H1 (cell line): ENCODE measurements at regions not wholly inside any gene's neighbourhood (a gene's known extent, or its start where the extent isn't known, plus 50 kb on each side); places are given as distances from the start of the nearest gene placed in this dataset.

Experiments used
- CTCF ChIA-PET: fragments of 300-600 bp; sonication (Branson Sonifier 250); formaldehyde crosslinking; loops from one replicate; lab custom pipeline; 2021; ENCODE audit not compliant: partially characterized antibody; lab: Charles Lee
- POLR2A ChIA-PET: fragments of 300-600 bp; sonication (Branson Sonifier 250); formaldehyde crosslinking; loops from one replicate; lab custom pipeline; 2021; ENCODE audit warnings: inconsistent platforms; ENCODE audit not compliant: partially characterized antibody; lab: Charles Lee
- DNase-seq, 2 experiments: peaks; one replicate each; pipeline versions ENCODE4 v3.0.0 to v3.0.0-alpha.2; 2010 to 2022; ENCODE audit warnings: low spot score in 2 of 2, low read depth in 1 of 2, mixed read lengths in 1 of 2
- FAIRE-seq: peaks from 2 replicates; lab custom pipeline; 2011; peaks lifted over from hg19 to GRCh38; lab: Jason Lieb, UNC
- H2AFZ ChIP-seq: 2 replicates; pipeline ENCODE4 v1.8.1; 2012; ENCODE audit warnings: low read length, inconsistent platforms
- H2AK5ac ChIP-seq: 2 replicates; pipeline ENCODE4 v1.6.1; 2013; ENCODE audit warnings: low read depth, low read length
- H2BK120ac ChIP-seq: replicated peaks from 2 replicates; pipeline ENCODE3; 2013; ENCODE audit warnings: low read depth, low read length, inconsistent platforms
- H2BK12ac ChIP-seq: 2 replicates; pipeline ENCODE4 v1.6.1; 2013; ENCODE audit warnings: low read depth, low read length
- H2BK15ac ChIP-seq: 2 replicates; pipeline ENCODE4 v1.6.1; 2013; ENCODE audit warnings: low read length
- H2BK20ac ChIP-seq: 2 replicates; pipeline ENCODE4 v1.6.1; 2013; ENCODE audit warnings: low read length
- H2BK5ac ChIP-seq: 2 replicates; pipeline ENCODE4 v1.6.1; 2013; ENCODE audit warnings: low read depth, low read length
- H3K14ac ChIP-seq: 2 replicates; pipeline ENCODE4 v1.6.1; 2013; ENCODE audit warnings: inconsistent platforms; ENCODE audit not compliant: insufficient read length
- H3K18ac ChIP-seq: 2 replicates; pipeline ENCODE4 v1.6.1; 2013; ENCODE audit warnings: low read length; ENCODE audit errors: extremely low read depth
- H3K23ac ChIP-seq: 2 replicates; pipeline ENCODE4 v1.6.1; 2013; ENCODE audit warnings: inconsistent platforms; ENCODE audit not compliant: insufficient read length
- H3K23me2 ChIP-seq: 2 replicates; pipeline ENCODE4 v1.6.1; 2013; ENCODE audit warnings: low read depth, low read length
- H3K27ac ChIP-seq: 2 replicates; pipeline ENCODE4 v1.6.1; 2011; ENCODE audit warnings: low read depth, low read length, inconsistent platforms
- H3K27me3 ChIP-seq, 4 experiments: replicated peaks in 1 of 4; 1 replicate in 1 of 4; 2 replicates in 3 of 4; pipeline versions ENCODE4 v1.6.1 to v1.8.1; 2011 to 2013; ENCODE audit warnings: low read length in 3 of 4, mild to moderate bottlenecking in 3 of 4, inconsistent platforms in 2 of 4, mixed read lengths in 2 of 4, moderate library complexity in 1 of 4; ENCODE audit not compliant: control insufficient read depth in 3 of 4, insufficient read depth in 3 of 4; ENCODE audit errors: extremely low read depth in 1 of 4
- H3K36me3 ChIP-seq, 4 experiments: 2 replicates each; pipeline versions ENCODE4 v1.6.1 to v1.8.1; 2011 to 2013; ENCODE audit warnings: mild to moderate bottlenecking in 4 of 4, low read length in 3 of 4, moderate library complexity in 2 of 4, control low read depth in 1 of 4, inconsistent platforms in 1 of 4; ENCODE audit not compliant: insufficient read depth in 4 of 4, control insufficient read depth in 2 of 4
- H3K4ac ChIP-seq: replicated peaks from 2 replicates; pipeline ENCODE3; 2013; ENCODE audit warnings: low read length, low read depth, mixed read lengths, inconsistent platforms; ENCODE audit not compliant: insufficient read length
- H3K4me1 ChIP-seq, 4 experiments: replicated peaks in 1 of 4; 1 replicate in 1 of 4; 2 replicates in 3 of 4; pipeline versions ENCODE4 v1.6.1 to v1.8.1; 2011 to 2013; ENCODE audit warnings: low read length in 3 of 4, inconsistent platforms in 2 of 4, mixed read lengths in 1 of 4; ENCODE audit not compliant: insufficient read depth in 4 of 4, control insufficient read depth in 3 of 4
- H3K4me2 ChIP-seq, 2 experiments: 2 replicates each; pipeline versions ENCODE4 v1.6.1 to v1.8.1; 2011 to 2013; ENCODE audit warnings: low read depth in 2 of 2, low read length in 2 of 2, control low read depth in 1 of 2, inconsistent platforms in 1 of 2, mild to moderate bottlenecking in 1 of 2; ENCODE audit not compliant: insufficient read depth in 1 of 2
- H3K4me3 ChIP-seq, 4 experiments: fragments of 200-600, 300-600 bp in 1 of 4; sonication (generic), shearing (Covaris generic), sonication (Bioruptor Twin) in 1 of 4; 2 replicates each; pipeline versions ENCODE4 v1.5.1 to v1.8.1; 2011 to 2016; ENCODE audit warnings: low read length in 4 of 4, low read depth in 3 of 4, control low read depth in 2 of 4, inconsistent platforms in 2 of 4, mild to moderate bottlenecking in 2 of 4, mixed read lengths in 1 of 4, moderate library complexity in 1 of 4; ENCODE audit not compliant: insufficient read depth in 2 of 4; ENCODE audit errors: extremely low read depth in 1 of 4
- H3K56ac ChIP-seq: replicated peaks from 2 replicates; pipeline ENCODE3; 2013; ENCODE audit warnings: low read depth, mild to moderate bottlenecking, mixed read lengths, low read length, inconsistent platforms; ENCODE audit not compliant: insufficient read length
- H3K79me1 ChIP-seq: 2 replicates; pipeline ENCODE4 v1.6.1; 2013; ENCODE audit warnings: low read depth, low read length, control low read depth
- H3K79me2 ChIP-seq, 2 experiments: 2 replicates each; pipeline versions ENCODE4 v1.6.1 to v1.8.1; 2012 to 2013; ENCODE audit warnings: low read length in 2 of 2, mild to moderate bottlenecking in 2 of 2, inconsistent platforms in 1 of 2; ENCODE audit not compliant: insufficient read depth in 2 of 2, control insufficient read depth in 1 of 2
- H3K9ac ChIP-seq, 4 experiments: replicated peaks in 1 of 4; 1 replicate in 1 of 4; 2 replicates in 3 of 4; pipeline versions ENCODE4 v1.6.1 to v1.8.1; 2011 to 2013; ENCODE audit warnings: low read depth in 3 of 4, low read length in 3 of 4, control low read depth in 2 of 4, mild to moderate bottlenecking in 2 of 4, moderate library complexity in 2 of 4, inconsistent platforms in 1 of 4; ENCODE audit errors: extremely low read depth in 1 of 4
- H3K9me3 ChIP-seq, 2 experiments: 2 replicates each; pipeline versions ENCODE4 v1.6.1 to v1.8.1; 2012 to 2013; ENCODE audit warnings: mild to moderate bottlenecking in 2 of 2, moderate library complexity in 2 of 2, control low read depth in 1 of 2, inconsistent platforms in 1 of 2, low read depth in 1 of 2, low read length in 1 of 2, mixed read lengths in 1 of 2; ENCODE audit not compliant: insufficient read depth in 2 of 2
- H4K20me1 ChIP-seq, 2 experiments: replicated peaks in 1 of 2; 2 replicates each; pipeline versions ENCODE3 to v1.8.1; 2011 to 2013; ENCODE audit warnings: inconsistent platforms in 2 of 2, low read length in 2 of 2, mild to moderate bottlenecking in 1 of 2; ENCODE audit not compliant: insufficient read depth in 2 of 2, control insufficient read depth in 1 of 2
- H4K5ac ChIP-seq: 2 replicates; pipeline ENCODE4 v1.6.1; 2013; ENCODE audit warnings: low read length, low read depth, mixed read lengths, inconsistent platforms; ENCODE audit not compliant: insufficient read length
- H4K8ac ChIP-seq: 2 replicates; pipeline ENCODE4 v1.8.0; 2013; ENCODE audit warnings: mild to moderate bottlenecking, moderate library complexity, low read length, inconsistent platforms; ENCODE audit not compliant: insufficient read depth; ENCODE audit errors: extremely low read depth
- H4K91ac ChIP-seq: replicated peaks from 2 replicates; pipeline ENCODE3; 2013; ENCODE audit warnings: low read length, mixed read lengths, inconsistent platforms; ENCODE audit not compliant: insufficient read length
- ASH2L ChIP-seq: fragments of 200-600, 300-600 bp; sonication (generic); IDR thresholded peaks from one replicate; pipeline ENCODE4 v1.7.1; 2017; ENCODE audit warnings: low read length
- CBX5 ChIP-seq: fragments of 300-800, 300-1000 bp; sonication (generic); IDR thresholded peaks from 2 replicates; pipeline ENCODE4 v1.7.1; 2016; ENCODE audit warnings: antibody characterized with exemption, low read length, low read depth
- CTCF ChIP-seq, 3 experiments: IDR thresholded peaks; 1 replicate in 2 of 3; 2 replicates in 1 of 3; pipeline versions ENCODE4 v1.5.1 to v1.6.1; 2011; ENCODE audit warnings: low read length in 3 of 3, mild to moderate bottlenecking in 3 of 3, inconsistent platforms in 2 of 3, low read depth in 1 of 3, moderate library complexity in 1 of 3; ENCODE audit not compliant: insufficient read depth in 1 of 3; ENCODE audit errors: control extremely low read depth in 1 of 3
- HDAC6 ChIP-seq: IDR thresholded peaks from one replicate; pipeline ENCODE4 v1.7.1; 2012; ENCODE audit warnings: low read depth, mild to moderate bottlenecking, inconsistent platforms, low read length, moderate library complexity
- JUND ChIP-seq: IDR thresholded peaks from 2 replicates; pipeline ENCODE4 v1.6.1; 2011; ENCODE audit warnings: mild to moderate bottlenecking, improper control_type of control experiment, low read length
- KDM4A ChIP-seq: IDR thresholded peaks from one replicate; pipeline ENCODE4 v1.7.1; 2012; ENCODE audit warnings: low read depth, mild to moderate bottlenecking, moderate library complexity, low read length, inconsistent platforms; ENCODE audit not compliant: severe bottlenecking
- SIN3A ChIP-seq, 2 experiments: IDR thresholded peaks in 1 of 2; conservative IDR thresholded peaks in 1 of 2; 2 replicates each; pipeline ENCODE4 v1.6.1; 2011 to 2012; ENCODE audit warnings: low read length in 2 of 2, improper control_type of control experiment in 1 of 2, low read depth in 1 of 2, mild to moderate bottlenecking in 1 of 2
- SP2 ChIP-seq: IDR thresholded peaks from 2 replicates; pipeline ENCODE4 v1.6.1; 2012; ENCODE audit warnings: mild to moderate bottlenecking, low read length, inconsistent platforms
- TAF1 ChIP-seq: IDR thresholded peaks from 2 replicates; pipeline ENCODE4 v1.6.1; 2011; ENCODE audit warnings: mild to moderate bottlenecking, low read depth, low read length
- TEAD4 ChIP-seq: IDR thresholded peaks from 2 replicates; pipeline ENCODE4 v1.6.1; 2012; ENCODE audit warnings: low read depth, low read length, inconsistent platforms, mixed read lengths
- WGBS, 2 experiments: shearing (Covaris generic) in 1 of 2; methylation state at CpG; one replicate each; pipeline versions ENCODE4 v1.1.6 to v1.1.7; 2013 to 2015; ENCODE audit warnings: low lambda C conversion rate in 2 of 2, mixed read lengths in 2 of 2, inconsistent platforms in 1 of 2, low coverage in 1 of 2, missing lambda C conversion rate in 1 of 2; ENCODE audit not compliant: insufficient replicate concordance in 2 of 2, insufficient coverage in 1 of 2, insufficient read length in 1 of 2; ENCODE audit errors: extremely low coverage in 1 of 2, missing lambda C conversion rate in 1 of 2; 5-methylcytosine and 5-hydroxymethylcytosine counted together

GRCh38 chr12:88643685-88644084 lies 63.4 kb upstream of the KITLG start:
- Histone ChIP-seq H4K5ac (no peak overlapping the region), H3K79me2 (no peaks in the 10 kb centered on the region), H3K4me1 (no peaks in the 10 kb centered on the region), H2BK120ac (no peak overlapping the region), H3K4ac (no peak overlapping the region), H2AFZ (no peak overlapping the region), H2BK20ac (no peak overlapping the region), H3K27me3 (no peaks in the 10 kb centered on the region), H4K20me1 (no peaks in the 10 kb centered on the region), H3K79me1 (no peaks in the 10 kb centered on the region), H3K27ac (no peak overlapping the region), H3K9me3 (no peaks in the 10 kb centered on the region), H3K14ac (no peak overlapping the region), H2BK15ac (no peak overlapping the region), H2AK5ac (no peak overlapping the region), H2BK12ac (no peak overlapping the region), H2BK5ac (no peak overlapping the region), H3K23me2 (no peaks in the 10 kb centered on the region), H3K56ac (no peak overlapping the region), H3K4me3 (no peak overlapping the region), H3K23ac (no peak overlapping the region), H3K9ac (no peak overlapping the region), H3K36me3 (no peaks in the 10 kb centered on the region), H4K91ac (no peak overlapping the region), H4K8ac (no peak overlapping the region), H3K18ac (no peak overlapping the region), H3K4me2 (no peak overlapping the region)
- TF ChIP-seq TEAD4 (no peak), HDAC6 (no peak), SP2 (no peak), CBX5 (no peak), SIN3A (conservative IDR thresholded peaks at IDR 0.05 in 1 of 2, IDR thresholded peaks at IDR 0.05 in 1 of 2; ENCODE audit: low read depth in 1 of 2, low read length in 2 of 2) (no peak), ASH2L (no peak), CTCF (IDR thresholded peaks at IDR 0.05; ENCODE audit: control extremely low read depth in 1 of 3, insufficient read depth in 1 of 3, low read depth in 1 of 3, low read length in 3 of 3) (no peak), TAF1 (no peak), KDM4A (no peak), JUND (no peak)
- ChIA-PET POLR2A (no interaction called here), CTCF (interaction anchor here (0.7 to 1.2 kb wide), 3 partner anchors 11 to 65 kb away, joined by 3 to 4 read pairs (median 3); no protein-coding TSS in a partner anchor)
- DNase-seq = no peak
- no peak for FAIRE-seq
- WGBS, 2 experiments = 89% methylated on average over 2 of the region's 2 CpGs; no CpG with 5 or more reads in 1 of the 2 experiments
